NCI-H1436 (cell line): ENCODE measurements at regions not wholly inside any gene's neighbourhood (a gene's known extent, or its start where the extent isn't known, plus 50 kb on each side); places are given as distances from the start of the nearest gene placed in this dataset.

ENCODE experiments used
- DNase-seq: peaks from one replicate; lab custom pipeline; 2025; lab: John Stamatoyannopoulos, UW

DNA sequence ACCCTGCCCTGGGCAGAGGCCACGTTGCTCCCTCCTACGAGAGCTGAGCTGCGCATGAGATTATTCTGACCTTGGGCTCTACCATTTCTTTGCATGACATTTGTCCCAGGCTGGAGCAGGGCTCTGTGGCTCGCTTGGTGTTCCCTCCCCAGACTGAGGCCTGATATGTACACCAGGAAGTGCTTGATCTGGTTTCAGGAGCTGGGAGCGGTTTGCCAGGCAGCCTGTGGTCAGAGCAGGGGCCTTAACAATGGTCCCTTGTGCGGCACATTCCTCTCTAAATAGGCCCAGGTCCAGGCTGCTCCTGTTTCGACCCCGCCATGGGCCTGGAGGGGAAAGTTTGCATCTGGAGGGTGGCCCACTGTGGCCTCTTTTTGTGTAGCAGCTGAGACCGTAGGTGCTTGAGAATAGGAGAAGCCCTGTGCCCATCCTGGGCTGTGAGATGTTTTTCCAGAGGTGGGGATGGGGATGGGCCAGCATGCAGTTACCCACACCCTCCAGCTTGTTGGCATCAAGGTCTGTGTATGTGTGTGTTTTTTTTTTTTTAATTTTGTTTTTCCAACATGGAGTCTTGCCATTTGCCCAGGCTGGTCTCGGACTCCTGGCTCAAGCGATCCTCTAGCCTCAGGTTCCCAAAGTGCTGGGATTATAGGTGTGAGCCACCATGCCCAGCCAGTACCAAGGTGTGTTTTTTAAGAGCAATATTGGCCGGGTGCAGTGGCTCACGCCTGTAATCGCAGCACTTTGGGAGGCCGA is 253.9 kb downstream of the SEC14L1 start:
- no peak for DNase-seq

- DNase-seq: no peak
Observed at GRCh38 chr17:77395501-77396048, 254.8 kb downstream of the SEC14L1 start.

- no peak for DNase-seq
Observed at GRCh38 chr17:77396610-77397009, 255.8 kb downstream of the SEC14L1 start.

DNA sequence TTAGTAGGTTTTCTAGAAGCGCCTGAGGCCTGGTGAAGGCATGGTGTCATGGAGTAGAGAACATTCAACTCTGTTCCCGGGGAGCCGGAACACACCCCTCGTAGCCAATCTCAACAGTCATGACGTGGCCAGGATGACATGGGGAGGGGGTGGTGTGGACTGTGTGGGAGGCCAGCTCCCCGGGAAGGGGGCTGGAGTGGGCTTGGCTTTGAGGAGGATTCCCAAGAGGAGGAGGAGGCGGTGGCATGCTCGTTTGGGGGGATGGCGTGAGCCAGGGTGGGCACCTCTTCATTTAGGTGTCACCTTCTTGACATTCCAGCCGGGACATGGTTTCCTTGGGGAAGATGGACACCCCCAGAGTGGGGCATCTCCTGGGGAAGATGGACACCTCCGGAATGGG is 257.5 kb downstream of the SEC14L1 start:
- no peak for DNase-seq

GRCh38 chr17:77399319-77399957 is 258.7 kb downstream of the SEC14L1 start:
- DNase-seq: no peak

GRCh38 chr17:77400445-77400870 is 259.7 kb downstream of the SEC14L1 start:
- DNase-seq: no peak

DNA sequence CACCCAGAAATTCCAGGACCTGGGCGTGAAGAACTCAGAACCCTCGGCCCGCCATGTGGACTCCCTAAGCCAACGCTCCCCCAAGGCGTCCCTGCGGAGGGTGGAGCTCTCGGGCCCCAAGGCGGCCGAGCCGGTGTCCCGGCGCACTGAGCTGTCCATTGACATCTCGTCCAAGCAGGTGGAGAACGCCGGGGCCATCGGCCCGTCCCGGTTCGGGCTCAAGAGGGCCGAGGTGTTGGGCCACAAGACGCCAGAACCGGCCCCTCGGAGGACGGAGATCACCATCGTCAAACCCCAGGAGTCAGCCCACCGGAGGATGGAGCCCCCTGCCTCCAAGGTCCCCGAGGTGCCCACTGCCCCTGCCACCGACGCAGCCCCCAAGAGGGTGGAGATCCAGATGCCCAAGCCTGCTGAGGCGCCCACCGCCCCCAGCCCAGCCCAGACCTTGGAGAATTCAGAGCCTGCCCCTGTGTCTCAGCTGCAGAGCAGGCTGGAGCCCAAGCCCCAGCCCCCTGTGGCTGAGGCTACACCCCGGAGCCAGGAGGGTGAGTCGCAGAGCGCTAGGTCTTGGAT is 261.5 kb downstream of the SEC14L1 start:
- DNase-seq: no peak

GRCh38 chr17:77403854-77404253 is 263.1 kb downstream of the SEC14L1 start:
- DNase-seq: no peak

GRCh38 chr17:77404812-77405581 is 264.2 kb downstream of the SEC14L1 start:
- DNase-seq: no peak

- DNase-seq: no peak
Observed at GRCh38 chr17:77405867-77406732, 265.3 kb downstream of the SEC14L1 start.

DNA sequence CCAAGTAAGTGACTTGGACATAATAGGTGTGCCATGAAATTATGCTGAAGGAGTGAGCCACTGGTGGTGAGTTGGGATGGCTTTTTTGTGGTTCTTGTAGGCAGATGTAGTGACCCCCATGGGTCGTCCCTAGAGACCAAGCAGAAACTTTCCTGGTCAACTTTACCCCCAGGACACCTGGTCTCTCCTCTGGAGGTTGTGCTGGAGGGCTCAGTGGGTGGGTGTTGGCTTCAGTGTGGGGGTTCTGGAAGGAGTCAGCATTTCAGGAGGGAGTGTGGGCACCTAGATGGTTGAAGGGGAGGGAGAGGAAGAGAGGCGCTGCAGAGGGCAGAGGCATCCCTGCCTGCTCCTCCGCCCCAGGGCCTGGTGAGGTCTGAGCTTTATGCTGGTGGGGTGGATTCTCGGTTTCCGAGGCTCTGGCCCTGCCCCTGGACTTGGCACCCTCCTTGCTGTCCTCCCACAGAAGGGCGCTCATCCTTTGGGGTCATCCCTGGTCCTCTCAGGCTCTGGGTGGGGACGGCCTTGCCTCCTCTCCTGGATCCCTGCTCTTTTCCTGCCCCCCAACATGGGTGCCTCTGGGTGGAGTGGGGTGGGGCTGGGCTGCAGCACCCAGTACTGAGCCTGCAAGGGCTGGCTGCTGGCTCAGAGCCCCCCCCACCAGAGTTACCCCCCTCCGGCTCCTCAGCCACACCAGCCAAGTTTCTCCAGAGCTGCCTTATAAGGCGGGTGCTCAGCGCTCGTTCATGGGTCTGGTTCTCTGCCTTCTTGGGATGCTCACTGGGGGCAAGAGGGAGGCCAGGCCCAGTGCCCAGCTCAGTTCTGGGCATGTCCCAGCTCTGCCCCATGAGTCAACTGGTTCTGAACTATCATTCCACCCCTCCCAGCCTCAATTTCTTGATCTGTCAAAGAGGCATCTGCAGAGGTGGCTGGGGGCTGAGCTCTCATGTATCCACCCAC is 266.8 kb downstream of the SEC14L1 start:
- no peak for DNase-seq

DNA sequence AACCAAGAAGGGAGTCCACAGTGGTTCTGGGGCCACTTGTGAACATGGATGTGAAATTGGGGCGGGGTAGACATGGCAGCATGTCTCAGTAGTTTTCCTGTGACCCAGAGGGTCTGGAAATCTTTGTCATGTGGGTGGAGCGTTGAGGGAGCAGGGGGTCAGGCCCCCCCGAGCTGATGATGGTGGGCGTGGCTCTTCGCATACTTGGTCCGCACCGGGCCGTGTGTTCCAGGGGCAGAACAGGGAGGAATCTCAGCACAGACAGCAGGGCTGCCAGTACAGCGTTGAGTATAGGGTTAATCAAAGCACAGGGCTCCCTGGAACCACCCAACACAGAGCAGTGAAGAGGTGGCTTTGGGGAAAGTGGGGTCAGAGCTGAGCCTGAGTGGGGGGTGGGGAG is 267.5 kb downstream of the SEC14L1 start:
- no peak for DNase-seq

- DNase-seq: no peak
Observed at GRCh38 chr17:77409282-77410161, 268.8 kb downstream of the SEC14L1 start.

DNA sequence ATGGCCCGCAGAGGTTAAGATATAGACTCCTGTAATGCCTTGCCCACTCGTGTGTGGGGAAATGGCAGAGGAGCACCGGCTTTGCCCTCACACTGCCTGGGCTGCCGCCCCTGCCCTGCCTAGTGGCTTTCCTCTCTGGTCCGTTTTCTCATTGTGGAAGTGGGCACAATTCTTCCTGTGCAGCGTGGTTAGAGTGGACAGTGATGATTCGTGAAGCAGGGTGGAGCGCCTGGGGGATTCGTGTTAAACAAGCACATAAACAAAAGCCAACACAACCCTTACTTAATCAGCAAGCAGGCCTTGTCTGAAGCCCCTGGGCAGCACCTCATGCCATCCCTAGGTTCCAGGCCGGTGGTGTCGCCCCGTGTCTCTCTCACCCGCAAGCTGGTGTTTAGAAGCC is 269.7 kb downstream of the SEC14L1 start:
- DNase-seq: no peak

DNA sequence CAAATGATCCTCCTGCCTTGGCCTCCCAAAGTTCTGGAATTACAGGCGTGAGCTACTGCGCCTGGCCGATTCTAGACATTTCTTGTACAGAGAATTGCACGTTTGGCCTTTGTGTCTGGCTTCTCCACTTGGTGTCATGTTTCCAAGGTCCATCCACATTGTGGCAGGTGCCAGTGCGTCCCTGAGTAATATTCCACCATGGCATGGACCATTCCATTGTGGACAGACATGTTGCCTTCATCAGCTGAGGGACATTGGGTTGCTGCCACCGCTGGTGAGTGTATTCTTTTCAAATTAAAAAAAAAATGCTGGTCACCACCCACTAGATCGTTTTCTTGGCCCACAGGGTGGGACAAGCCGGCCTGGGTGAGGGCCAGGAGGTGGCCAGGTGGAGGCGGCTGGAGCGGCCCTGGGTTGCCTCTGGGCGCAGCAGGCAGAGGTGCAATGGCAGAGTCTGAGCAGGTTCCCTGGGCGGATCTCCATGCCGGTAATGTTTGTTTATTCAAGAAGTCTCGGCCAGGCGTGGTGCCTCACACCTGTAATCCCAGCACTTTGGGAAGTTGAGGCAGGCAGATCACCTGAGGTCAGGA is 274.1 kb downstream of the SEC14L1 start:
- DNase-seq: no peak

DNA sequence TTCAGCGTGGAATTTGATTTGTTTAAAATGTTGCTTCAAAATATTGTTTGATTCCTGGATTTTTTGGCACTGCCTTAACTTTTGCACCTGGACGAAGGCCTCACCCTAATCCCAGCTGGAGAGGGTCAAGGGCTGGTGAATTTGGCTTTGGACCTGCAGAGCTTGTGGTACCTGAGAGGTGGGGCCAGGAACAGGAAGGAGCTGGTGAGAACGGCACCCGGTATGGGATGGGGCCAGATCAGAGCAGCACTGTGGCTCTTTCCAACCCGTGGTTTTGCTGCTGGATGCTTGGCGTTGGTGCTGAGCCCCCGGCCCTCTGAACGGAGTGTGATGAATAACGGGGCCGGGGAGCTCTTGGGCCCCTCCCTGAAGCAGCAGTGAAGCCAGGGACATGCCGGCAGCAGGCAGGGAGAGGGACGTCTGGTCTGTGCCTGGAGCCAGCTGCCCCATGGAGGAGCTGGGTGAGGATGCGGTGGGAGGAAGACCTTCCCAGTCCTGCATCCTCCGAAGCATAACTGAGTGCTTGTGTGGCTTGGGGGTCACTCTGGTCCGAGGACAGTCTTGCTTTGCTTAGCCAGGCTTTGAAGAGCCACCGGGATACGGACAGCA is 275.4 kb downstream of the SEC14L1 start:
- no peak for DNase-seq

GRCh38 chr17:77417575-77417974 is 276.8 kb downstream of the SEC14L1 start:
- DNase-seq: no peak

DNA sequence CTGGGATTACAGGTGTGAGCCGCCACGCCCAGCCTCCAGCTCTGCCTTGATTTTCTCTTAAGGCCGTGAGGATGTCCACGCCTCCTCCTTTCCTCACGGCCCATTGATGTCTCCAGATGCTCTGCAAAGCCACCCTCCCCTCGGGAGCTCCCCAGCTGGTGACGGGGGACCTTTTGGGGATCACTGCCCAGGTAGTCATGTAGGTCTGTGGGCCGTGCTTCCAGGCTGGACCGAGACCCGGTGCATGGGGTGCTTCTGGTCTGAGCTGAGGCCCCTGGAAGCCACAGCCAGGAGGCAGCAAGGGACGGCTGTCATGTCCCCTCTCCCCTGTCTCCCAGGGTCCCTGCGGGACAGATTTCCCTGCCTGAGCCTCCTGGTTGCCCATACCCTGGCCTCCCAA is 277.8 kb downstream of the SEC14L1 start:
- no peak for DNase-seq
